ENCODE measurements at regions not wholly inside any gene's neighbourhood (a gene's known extent, or its start where the extent isn't known, plus 50 kb on each side); places are given as distances from the start of the nearest gene placed in this dataset.

DNA sequence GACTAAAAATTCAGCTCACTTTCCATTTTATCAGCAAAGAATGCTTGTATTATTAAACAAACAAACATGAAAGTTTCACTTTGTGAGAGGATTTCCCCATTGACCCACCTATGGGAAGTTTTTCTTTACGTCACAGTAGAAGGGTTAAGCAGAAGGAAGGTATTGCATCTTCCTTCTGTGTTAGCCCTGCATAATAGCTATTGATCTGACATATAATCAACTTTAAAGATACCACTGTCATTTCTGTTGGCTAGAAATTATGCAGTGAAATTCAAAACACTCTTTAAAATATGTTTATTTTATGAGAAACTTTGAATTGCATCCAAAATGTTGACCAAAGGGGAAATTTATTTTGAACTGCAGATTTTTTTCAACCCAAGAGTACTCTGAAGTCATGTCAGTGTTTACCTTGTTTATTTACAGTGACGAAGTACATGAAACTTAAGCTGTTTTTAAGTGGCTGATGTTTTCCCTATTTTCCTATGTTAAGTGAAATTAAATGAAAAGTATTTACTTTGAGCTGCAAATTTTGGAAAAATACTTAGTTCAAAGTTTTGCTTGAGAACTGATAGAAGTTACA is 566.4 kb downstream of the ZEB2 start:
- Mint-ChIP-seq H3K9me3 (no peaks in the 10 kb centered on the region), H3K27ac (no peak overlapping the region), H3K4me1 (peaks cover 4% of the 10 kb centered on the region), H3K4me3 (no peak overlapping the region), H3K36me3 (peaks cover 1% of the 10 kb centered on the region), H3K27me3 (ENCODE audit: insufficient read depth, low read depth) (no peaks in the 10 kb centered on the region)
- Histone ChIP-seq H3K9me3 (ENCODE audit: low read depth) (no peaks in the 10 kb centered on the region), H3K4me3 (no peak overlapping the region), H4K20me1 (ENCODE audit: low read depth) (no peaks in the 10 kb centered on the region), H3K79me2 (ENCODE audit: low read depth) (no peaks in the 10 kb centered on the region), H3K4me1 (peaks cover 18% of the 10 kb centered on the region), H2AFZ (replicated peaks) (no peak overlapping the region), H3K27ac (no peak overlapping the region), H3K4me2 (no peak overlapping the region), H3K9ac (no peak overlapping the region), H3K36me3 (no peaks in the 10 kb centered on the region), H3F3A (ENCODE audit: low read depth) (no peaks in the 10 kb centered on the region), H3K27me3 (no peaks in the 10 kb centered on the region)
- no peak for DNase-seq (ENCODE audit: low spot score)
- TF ChIP-seq EZH2 (IDR thresholded peaks at IDR 0.05) (no peak), EZH2phosphoT487 (IDR thresholded peaks at IDR 0.05) (no peak)
- TF ChIP-seq, protein P1, sequence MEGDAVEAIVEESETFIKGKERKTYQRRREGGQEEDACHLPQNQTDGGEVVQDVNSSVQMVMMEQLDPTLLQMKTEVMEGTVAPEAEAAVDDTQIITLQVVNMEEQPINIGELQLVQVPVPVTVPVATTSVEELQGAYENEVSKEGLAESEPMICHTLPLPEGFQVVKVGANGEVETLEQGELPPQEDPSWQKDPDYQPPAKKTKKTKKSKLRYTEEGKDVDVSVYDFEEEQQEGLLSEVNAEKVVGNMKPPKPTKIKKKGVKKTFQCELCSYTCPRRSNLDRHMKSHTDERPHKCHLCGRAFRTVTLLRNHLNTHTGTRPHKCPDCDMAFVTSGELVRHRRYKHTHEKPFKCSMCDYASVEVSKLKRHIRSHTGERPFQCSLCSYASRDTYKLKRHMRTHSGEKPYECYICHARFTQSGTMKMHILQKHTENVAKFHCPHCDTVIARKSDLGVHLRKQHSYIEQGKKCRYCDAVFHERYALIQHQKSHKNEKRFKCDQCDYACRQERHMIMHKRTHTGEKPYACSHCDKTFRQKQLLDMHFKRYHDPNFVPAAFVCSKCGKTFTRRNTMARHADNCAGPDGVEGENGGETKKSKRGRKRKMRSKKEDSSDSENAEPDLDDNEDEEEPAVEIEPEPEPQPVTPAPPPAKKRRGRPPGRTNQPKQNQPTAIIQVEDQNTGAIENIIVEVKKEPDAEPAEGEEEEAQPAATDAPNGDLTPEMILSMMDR (IDR thresholded peaks at IDR 0.05): no peak

DNA sequence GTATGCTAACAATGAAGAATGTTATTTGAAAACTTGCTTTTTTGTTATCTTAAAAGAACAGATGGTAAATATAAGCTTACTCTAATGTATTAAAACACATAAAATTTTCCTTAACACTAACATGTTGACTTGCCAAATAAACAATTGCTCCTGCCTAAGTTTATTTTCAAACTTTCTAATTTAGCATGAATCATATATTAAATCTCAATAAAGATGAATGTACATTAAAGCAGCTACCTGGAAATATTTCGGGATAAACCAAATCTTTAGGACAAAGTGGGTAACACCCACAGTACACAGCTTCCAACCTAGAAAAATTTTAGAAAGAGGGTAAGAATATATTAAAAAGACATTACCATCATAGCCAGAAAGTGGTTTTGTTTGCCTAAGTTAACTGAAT is 567.4 kb downstream of the ZEB2 start:
- Histone ChIP-seq H3K27ac (no peak overlapping the region), H3K4me3 (no peak overlapping the region), H3F3A (ENCODE audit: low read depth) (no peaks in the 10 kb centered on the region), H3K36me3 (no peaks in the 10 kb centered on the region), H3K27me3 (no peaks in the 10 kb centered on the region), H4K20me1 (ENCODE audit: low read depth) (no peaks in the 10 kb centered on the region), H3K4me2 (no peak overlapping the region), H3K9ac (no peak overlapping the region), H3K79me2 (ENCODE audit: low read depth) (no peaks in the 10 kb centered on the region), H2AFZ (replicated peaks) (no peak overlapping the region), H3K4me1 (peaks cover 18% of the 10 kb centered on the region), H3K9me3 (ENCODE audit: low read depth) (no peaks in the 10 kb centered on the region)
- Mint-ChIP-seq H3K27ac (no peak overlapping the region), H3K4me1 (peaks cover 4% of the 10 kb centered on the region), H3K4me3 (no peak overlapping the region), H3K9me3 (no peaks in the 10 kb centered on the region), H3K27me3 (ENCODE audit: insufficient read depth, low read depth) (no peaks in the 10 kb centered on the region), H3K36me3 (no peaks in the 10 kb centered on the region)
- no peak for TF ChIP-seq EZH2phosphoT487 (IDR thresholded peaks at IDR 0.05)
- TF ChIP-seq, protein P1 (IDR thresholded peaks at IDR 0.05): no peak
- no peak for TF ChIP-seq EZH2 (IDR thresholded peaks at IDR 0.05)
- DNase-seq (ENCODE audit: low spot score): no peak

DNA sequence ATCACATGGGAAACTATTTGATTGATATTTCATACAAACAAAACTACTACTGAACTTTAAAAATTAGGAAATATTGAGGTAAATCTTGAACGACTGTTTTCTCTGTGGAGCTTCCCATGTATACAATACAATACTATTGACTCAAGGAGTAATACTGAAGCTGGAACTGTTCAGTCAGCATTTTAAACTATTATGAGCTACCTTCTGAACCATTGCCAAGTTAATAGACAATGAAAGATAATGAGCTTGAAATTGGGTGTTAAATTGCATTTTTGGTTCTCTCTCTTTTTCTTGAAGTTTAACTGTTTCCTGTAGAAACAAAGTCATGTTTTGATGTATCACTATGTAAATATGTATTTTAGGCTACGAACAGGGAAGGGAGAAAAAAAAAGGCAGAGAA is 569.2 kb downstream of the ZEB2 start:
- no peaks in the 10 kb centered on the region for H3K27me3 Mint-ChIP-seq (ENCODE audit: insufficient read depth, low read depth)
- no peaks in the 10 kb centered on the region for H3K9me3 Mint-ChIP-seq
- Histone ChIP-seq H3K4me1 (peaks cover 14% of the 10 kb centered on the region), H2AFZ (replicated peaks) (no peak overlapping the region), H3K79me2 (ENCODE audit: low read depth) (no peaks in the 10 kb centered on the region), H3K27me3 (no peaks in the 10 kb centered on the region), H3K4me2 (no peak overlapping the region), H3F3A (ENCODE audit: low read depth) (no peaks in the 10 kb centered on the region), H3K4me3 (no peak overlapping the region), H3K9ac (no peak overlapping the region), H3K9me3 (ENCODE audit: low read depth) (no peaks in the 10 kb centered on the region), H3K36me3 (no peaks in the 10 kb centered on the region), H4K20me1 (ENCODE audit: low read depth) (no peaks in the 10 kb centered on the region), H3K27ac (no peak overlapping the region)
- H3K4me1 Mint-ChIP-seq: peaks cover 3% of the 10 kb centered on the region
- H3K4me3 Mint-ChIP-seq: no peak overlapping the region
- no peak overlapping the region for H3K27ac Mint-ChIP-seq
- TF ChIP-seq EZH2 (IDR thresholded peaks at IDR 0.05): no peak
- TF ChIP-seq, protein P1 (IDR thresholded peaks at IDR 0.05): no peak
- TF ChIP-seq EZH2phosphoT487 (IDR thresholded peaks at IDR 0.05): no peak
- H3K36me3 Mint-ChIP-seq: peaks cover under 1% of the 10 kb centered on the region
- DNase-seq (ENCODE audit: low spot score): no peak

Measured in neural progenitor cell (in vitro differentiated cells).